ENCODE measurements at regions not wholly inside any gene's neighbourhood (a gene's known extent, or its start where the extent isn't known, plus 50 kb on each side); places are given as distances from the start of the nearest gene placed in this dataset.

DNA sequence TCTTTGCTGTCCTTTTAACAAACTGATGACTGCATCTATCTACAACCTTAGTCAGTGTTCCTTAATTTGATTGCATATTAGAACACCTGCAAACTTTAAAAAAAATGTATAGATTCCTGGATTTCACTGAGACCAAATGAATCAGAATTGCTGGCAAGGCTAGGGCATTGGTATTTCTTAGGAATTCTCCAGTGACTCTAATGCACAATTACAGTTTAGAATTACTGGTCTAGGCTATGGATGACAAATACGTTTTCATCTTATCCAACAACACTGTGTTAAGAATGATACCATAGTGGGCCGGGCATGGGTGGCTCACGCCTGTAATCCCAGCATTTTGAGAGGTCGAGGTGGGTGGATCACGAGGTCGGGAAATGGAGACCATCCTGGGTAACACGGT, 545.9 kb upstream of the RIOK2 start:
- no peak for DNase-seq (ENCODE audit: low spot score)
- TF ChIP-seq, protein P1, sequence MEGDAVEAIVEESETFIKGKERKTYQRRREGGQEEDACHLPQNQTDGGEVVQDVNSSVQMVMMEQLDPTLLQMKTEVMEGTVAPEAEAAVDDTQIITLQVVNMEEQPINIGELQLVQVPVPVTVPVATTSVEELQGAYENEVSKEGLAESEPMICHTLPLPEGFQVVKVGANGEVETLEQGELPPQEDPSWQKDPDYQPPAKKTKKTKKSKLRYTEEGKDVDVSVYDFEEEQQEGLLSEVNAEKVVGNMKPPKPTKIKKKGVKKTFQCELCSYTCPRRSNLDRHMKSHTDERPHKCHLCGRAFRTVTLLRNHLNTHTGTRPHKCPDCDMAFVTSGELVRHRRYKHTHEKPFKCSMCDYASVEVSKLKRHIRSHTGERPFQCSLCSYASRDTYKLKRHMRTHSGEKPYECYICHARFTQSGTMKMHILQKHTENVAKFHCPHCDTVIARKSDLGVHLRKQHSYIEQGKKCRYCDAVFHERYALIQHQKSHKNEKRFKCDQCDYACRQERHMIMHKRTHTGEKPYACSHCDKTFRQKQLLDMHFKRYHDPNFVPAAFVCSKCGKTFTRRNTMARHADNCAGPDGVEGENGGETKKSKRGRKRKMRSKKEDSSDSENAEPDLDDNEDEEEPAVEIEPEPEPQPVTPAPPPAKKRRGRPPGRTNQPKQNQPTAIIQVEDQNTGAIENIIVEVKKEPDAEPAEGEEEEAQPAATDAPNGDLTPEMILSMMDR (IDR thresholded peaks at IDR 0.05; ENCODE audit: extremely low read depth, missing control alignments) = no peak

DNA sequence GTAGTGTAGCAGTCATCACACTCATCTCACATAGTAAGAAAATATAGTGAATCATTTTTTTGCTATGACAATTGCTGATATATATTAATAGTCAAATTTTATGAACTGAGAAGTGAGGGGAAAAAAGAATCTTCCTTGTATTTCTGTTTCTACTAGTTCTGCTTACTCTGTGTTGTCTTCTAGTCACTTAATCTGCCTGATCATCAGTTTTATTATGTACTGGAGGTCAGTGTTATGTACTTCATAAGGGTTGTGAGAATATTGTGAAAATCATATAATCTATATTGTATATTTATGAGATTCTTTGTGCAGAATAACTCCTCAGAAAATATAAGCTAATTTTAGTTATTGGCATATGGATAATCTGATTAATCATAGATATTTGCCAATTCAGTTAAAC, 546.9 kb upstream of the RIOK2 start:
- no peak for DNase-seq (ENCODE audit: low spot score)
- TF ChIP-seq, protein P1 (IDR thresholded peaks at IDR 0.05; ENCODE audit: extremely low read depth, missing control alignments) = no peak

DNA sequence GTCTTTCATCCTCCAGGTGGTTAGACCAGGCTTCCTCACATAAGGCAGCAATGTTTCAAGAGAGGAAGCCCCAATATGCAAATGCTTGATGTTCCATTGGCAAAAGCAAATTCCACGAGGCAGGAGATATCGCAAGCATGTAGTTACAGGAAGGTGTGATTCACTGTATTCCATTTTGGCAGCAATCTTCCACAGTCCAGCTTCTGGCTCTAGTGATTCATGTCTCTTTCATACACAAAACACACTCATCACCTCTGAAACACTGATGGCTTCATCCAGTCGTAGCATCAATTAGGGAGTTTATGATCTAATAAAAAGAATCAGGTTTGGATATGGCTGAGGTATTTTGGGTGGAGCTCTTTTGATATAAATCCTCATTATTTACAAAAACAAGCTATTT, 552.2 kb upstream of the RIOK2 start:
- TF ChIP-seq, protein P1 (IDR thresholded peaks at IDR 0.05; ENCODE audit: extremely low read depth, missing control alignments) = no peak
- DNase-seq (ENCODE audit: low spot score) = no peak

DNA sequence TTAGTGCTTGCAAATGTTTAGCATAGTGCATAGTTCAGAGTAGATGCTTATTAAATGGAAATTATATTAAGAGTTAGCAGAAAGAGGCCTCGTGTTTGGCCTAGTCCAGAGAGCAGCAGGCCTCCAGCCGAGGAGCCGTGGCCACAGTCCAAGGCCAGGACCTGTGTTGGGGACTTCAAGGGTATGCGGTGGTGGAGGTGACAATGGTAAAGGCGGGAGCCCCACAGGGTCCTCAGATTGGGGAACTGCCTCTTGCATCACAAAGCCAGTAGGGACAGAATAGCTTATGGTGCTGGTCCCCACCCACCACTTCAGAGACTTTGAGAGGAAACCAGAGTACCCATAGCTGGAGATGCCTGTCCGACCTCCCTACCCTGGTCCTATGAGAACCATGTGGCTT, 554.6 kb upstream of the RIOK2 start:
- TF ChIP-seq, protein P1 (IDR thresholded peaks at IDR 0.05; ENCODE audit: extremely low read depth, missing control alignments) = no peak
- DNase-seq (ENCODE audit: low spot score) = no peak

DNA sequence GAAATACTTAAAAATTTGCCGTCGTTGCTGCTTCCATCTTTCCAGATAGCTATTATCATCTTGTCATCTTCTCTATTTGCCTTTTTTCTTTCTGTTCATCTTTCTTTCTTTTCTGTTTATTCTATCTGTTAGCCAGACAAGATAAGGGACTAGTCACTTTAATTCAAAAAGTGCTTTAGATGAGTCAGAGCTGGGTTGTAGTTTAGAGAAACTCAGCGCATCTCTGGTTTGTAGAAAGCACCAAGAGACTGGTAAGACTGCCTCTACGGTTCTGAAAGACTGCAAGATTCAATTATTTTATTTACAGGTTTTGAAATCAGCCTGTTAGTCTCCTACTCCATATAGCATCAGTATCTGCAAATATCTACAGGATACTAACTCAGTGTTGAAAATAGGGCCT, 562.8 kb upstream of the RIOK2 start:
- TF ChIP-seq, protein P1 (IDR thresholded peaks at IDR 0.05; ENCODE audit: extremely low read depth, missing control alignments) = no peak
- no peak for DNase-seq (ENCODE audit: low spot score)

DNA sequence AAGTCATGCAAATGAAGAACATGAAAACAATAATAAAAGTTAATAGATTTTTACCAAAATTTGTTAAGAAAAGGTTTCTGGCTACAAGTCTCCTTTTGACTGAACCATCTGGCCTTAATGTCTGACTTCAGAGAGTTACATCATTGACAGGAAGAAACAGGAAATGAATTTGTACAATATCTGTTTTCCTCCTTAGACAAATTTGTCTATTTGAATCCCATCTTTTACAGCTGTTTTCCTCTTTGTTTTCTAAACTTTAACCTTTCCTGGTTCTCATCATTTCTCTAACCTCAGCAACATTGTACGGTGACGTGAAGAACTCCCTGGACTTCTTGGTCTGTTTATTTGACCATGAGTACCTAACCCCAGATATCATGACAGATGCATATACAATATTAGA, 567.5 kb upstream of the RIOK2 start:
- TF ChIP-seq, protein P1 (IDR thresholded peaks at IDR 0.05; ENCODE audit: extremely low read depth, missing control alignments) = no peak
- DNase-seq (ENCODE audit: low spot score) = no peak

DNA sequence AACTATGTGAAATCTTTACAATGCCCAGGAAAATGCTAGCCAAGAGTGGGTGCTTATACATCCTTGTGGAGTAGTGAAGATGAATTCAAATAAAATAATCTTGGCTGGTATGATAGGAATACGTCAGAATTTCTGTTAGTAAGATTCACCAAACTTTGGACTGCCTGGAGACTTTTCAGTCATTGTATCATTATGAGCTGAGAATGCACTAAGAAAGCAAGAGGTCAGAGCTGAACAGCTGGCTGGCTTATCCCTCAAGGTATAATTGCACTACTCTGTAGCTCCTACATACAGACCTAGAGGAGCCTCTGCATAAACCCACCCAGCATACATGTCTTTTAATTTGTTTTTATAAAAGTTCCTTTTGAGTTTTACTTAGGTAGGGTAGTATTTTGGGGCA, 568.5 kb upstream of the RIOK2 start:
- DNase-seq (ENCODE audit: low spot score) = no peak

More for the DNA sequence above, 568.5 kb upstream of the RIOK2 start:
- TF ChIP-seq, protein P1 (IDR thresholded peaks at IDR 0.05; ENCODE audit: extremely low read depth, missing control alignments) = no peak

Data from GM20000 (cell line).